HG03045 (cell line): ENCODE measurements at regions not wholly inside any gene's neighbourhood (a gene's known extent, or its start where the extent isn't known, plus 50 kb on each side); places are given as distances from the start of the nearest gene placed in this dataset.

Experiments
- ATAC-seq: cut with Tn5 transposase; IDR thresholded peaks from one replicate; pipeline ENCODE4 v1.9.1; 2021; ENCODE audit warnings: mild to moderate bottlenecking, moderate library complexity; ENCODE audit not compliant: unreplicated experiment

GRCh38 chr9:31377358-31377757 lies 1007.1 kb upstream of the ACO1 start:
- no peak for ATAC-seq

GRCh38 chr9:31388660-31389059 lies 995.8 kb upstream of the ACO1 start:
- ATAC-seq, result no peak

GRCh38 chr9:31389075-31389474 lies 995.4 kb upstream of the ACO1 start:
- ATAC-seq, result no peak

- peak; percentile 54 for ATAC-seq
Observed at GRCh38 chr9:31390403-31391025, 993.9 kb upstream of the ACO1 start.

- ATAC-seq, result no peak
Observed at GRCh38 chr9:31393240-31393639, 991.2 kb upstream of the ACO1 start.

- ATAC-seq, result peak; percentile 51
Observed at GRCh38 chr9:31394015-31394473, 990.4 kb upstream of the ACO1 start.

- no peak for ATAC-seq
Observed at GRCh38 chr9:31412081-31412480, 972.4 kb upstream of the ACO1 start.

GRCh38 chr9:31415164-31415563 lies 969.3 kb upstream of the ACO1 start:
- no peak for ATAC-seq

- ATAC-seq, result no peak
Observed at GRCh38 chr9:31418419-31418818, 966.0 kb upstream of the ACO1 start.

GRCh38 chr9:31443630-31444457 lies 940.6 kb upstream of the ACO1 start:
- peak; percentile 66 for ATAC-seq

GRCh38 chr9:31445357-31445756 lies 939.1 kb upstream of the ACO1 start:
- no peak for ATAC-seq

GRCh38 chr9:31445960-31446359 lies 938.5 kb upstream of the ACO1 start:
- no peak for ATAC-seq

GRCh38 chr9:31467075-31467474 lies 917.4 kb upstream of the ACO1 start:
- ATAC-seq, result no peak

GRCh38 chr9:31470051-31470450 lies 914.4 kb upstream of the ACO1 start:
- no peak for ATAC-seq

- no peak for ATAC-seq
Observed at GRCh38 chr9:31471010-31471409, 913.4 kb upstream of the ACO1 start.

- ATAC-seq, result no peak
Observed at GRCh38 chr9:31486630-31487029, 897.8 kb upstream of the ACO1 start.

GRCh38 chr9:31490551-31491106 lies 893.8 kb upstream of the ACO1 start:
- ATAC-seq, result no peak

GRCh38 chr9:31492229-31492628 lies 892.2 kb upstream of the ACO1 start:
- no peak for ATAC-seq

- ATAC-seq, result no peak
Observed at GRCh38 chr9:31500422-31500821, 884.0 kb upstream of the ACO1 start.

GRCh38 chr9:31519011-31519410 lies 865.4 kb upstream of the ACO1 start:
- peak; percentile 92 for ATAC-seq

GRCh38 chr9:31519424-31519823 lies 865.0 kb upstream of the ACO1 start:
- peak; percentile 20 for ATAC-seq

GRCh38 chr9:31519826-31520225 lies 864.6 kb upstream of the ACO1 start:
- no peak for ATAC-seq
